ENCODE measurements at regions not wholly inside any gene's neighbourhood (a gene's known extent, or its start where the extent isn't known, plus 50 kb on each side); places are given as distances from the start of the nearest gene placed in this dataset.
A peak's percentile ranks its signal among the peaks of the same experiment; 100 is the strongest.

DNA sequence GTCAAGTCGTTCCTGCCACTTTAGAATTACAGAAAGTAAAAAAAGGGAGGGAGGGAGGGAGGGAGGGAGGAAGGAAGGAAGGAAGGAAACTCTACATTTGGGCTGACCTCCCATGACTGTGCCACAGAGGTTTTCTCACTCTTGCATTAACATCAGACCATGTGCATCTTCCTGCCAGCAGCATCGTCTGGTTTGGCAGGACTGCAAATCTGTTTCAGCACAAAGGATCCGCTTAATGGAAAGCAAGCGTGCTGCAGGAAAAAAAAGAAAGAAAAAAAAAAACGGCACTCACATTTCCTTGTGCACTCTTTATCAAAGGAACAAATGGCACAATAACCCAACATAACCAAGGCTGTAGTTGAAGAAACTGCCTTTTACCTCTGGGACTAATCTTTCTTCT is 148.8 kb upstream of the HES1 start:
- TF ChIP-seq, protein P1, sequence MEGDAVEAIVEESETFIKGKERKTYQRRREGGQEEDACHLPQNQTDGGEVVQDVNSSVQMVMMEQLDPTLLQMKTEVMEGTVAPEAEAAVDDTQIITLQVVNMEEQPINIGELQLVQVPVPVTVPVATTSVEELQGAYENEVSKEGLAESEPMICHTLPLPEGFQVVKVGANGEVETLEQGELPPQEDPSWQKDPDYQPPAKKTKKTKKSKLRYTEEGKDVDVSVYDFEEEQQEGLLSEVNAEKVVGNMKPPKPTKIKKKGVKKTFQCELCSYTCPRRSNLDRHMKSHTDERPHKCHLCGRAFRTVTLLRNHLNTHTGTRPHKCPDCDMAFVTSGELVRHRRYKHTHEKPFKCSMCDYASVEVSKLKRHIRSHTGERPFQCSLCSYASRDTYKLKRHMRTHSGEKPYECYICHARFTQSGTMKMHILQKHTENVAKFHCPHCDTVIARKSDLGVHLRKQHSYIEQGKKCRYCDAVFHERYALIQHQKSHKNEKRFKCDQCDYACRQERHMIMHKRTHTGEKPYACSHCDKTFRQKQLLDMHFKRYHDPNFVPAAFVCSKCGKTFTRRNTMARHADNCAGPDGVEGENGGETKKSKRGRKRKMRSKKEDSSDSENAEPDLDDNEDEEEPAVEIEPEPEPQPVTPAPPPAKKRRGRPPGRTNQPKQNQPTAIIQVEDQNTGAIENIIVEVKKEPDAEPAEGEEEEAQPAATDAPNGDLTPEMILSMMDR (IDR thresholded peaks at IDR 0.05; ENCODE audit: low read depth, low read length), result no peak
- peak in 1 of 2 donors; percentile 73 for DNase-seq (ENCODE audit: low read depth in 2 of 2)
- H3K4me3 ChIP-seq (replicated peaks in 1 of 2; ENCODE audit: low read depth in 2 of 2, low read length in 2 of 2), result no peak overlapping the region

DNA sequence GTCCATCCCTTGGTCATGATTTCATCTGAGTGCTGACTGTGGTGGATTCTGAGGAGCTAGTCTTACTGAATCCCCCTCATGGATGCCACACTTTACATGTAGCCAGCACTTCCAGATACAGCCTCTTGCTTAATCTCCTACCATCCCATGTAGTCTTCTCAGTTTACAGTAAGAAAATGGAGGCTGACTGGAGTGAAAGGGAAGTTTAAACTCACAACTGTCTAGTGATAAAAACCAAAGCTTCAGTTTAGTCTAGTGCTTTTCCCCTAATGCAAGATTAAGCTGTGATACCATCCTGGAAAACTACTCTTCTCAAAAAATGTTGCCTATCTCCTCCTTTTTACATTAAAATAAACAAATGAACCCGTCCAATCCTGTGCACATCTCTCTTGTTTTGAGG is 146.8 kb upstream of the HES1 start:
- TF ChIP-seq, protein P1 (IDR thresholded peaks at IDR 0.05; ENCODE audit: low read depth, low read length), result no peak
- H3K4me3 ChIP-seq (replicated peaks in 1 of 2; ENCODE audit: low read depth in 2 of 2, low read length in 2 of 2), result no peak overlapping the region
- no peak for DNase-seq (ENCODE audit: low read depth in 2 of 2)

DNA sequence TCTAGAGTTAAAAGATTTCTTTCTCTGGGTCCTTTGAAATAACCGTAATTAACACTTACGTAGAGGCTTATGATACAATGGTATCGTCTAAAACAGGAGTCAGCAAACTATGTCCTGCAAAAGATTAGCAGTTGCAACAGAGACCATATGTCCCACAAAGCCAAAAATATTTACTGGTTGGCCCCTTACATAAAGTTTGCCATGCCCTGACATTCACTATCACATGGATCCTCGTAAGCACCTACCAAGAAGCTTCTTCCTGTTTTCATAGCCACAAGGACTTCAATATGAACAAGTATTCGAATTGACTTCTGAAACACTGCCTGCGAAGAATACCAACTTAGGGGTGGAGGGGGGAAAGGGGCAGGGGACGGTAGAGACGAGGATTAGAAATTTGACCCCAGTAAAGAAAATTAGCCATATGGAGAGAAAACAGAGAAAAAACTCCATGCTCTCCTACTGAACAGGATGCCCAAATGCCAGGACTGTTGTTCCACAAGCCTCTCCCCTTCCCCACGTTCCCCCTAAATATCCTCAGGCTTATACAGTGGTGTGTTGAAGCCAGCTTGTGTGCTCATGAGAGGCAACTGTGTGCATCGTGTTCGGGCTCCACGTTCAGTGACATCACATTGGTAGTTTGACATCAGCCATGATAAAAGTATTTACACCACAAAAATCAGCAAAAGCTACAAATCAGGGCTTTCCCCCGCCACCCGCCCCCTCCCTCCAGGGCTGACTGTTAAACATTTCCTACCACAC is 144.1 kb upstream of the HES1 start:
- no peak overlapping the region for H3K4me3 ChIP-seq (replicated peaks in 1 of 2; ENCODE audit: low read depth in 2 of 2, low read length in 2 of 2)
- TF ChIP-seq, protein P1 (IDR thresholded peaks at IDR 0.05; ENCODE audit: low read depth, low read length), result no peak
- no peak for DNase-seq (ENCODE audit: low read depth in 2 of 2)

DNA sequence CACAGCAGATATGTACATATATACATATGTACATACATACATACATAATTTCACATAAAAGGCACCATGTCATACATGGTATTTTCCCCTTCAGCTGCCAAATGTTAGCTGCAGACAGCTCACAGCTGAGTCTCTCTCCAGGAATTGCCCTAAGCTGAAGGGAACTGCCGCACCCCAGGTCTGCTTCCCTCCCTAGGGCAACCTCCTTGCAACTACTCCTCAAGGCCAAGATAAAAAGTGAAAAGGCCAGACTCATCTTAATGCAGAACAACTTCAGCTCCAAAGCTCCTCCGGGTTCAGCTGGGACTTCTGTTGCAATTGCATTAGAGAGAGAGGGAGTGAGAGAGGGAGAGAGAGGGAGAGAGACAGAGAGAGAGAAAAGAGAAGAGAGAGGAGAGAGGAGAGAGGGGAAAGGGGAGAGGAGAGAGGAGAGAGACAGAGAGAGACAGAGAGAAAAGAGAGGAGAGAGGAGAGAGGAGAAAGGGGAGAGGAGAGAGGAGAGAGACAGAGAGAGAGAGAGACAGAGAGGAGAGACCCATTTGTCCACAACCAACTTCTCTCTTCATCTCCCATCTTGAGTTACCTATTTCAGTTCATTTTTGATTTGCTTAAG is 143.4 kb upstream of the HES1 start:
- no peak for DNase-seq (ENCODE audit: low read depth in 2 of 2)
- TF ChIP-seq, protein P1 (IDR thresholded peaks at IDR 0.05; ENCODE audit: low read depth, low read length), result no peak
- H3K4me3 ChIP-seq (replicated peaks in 1 of 2; ENCODE audit: low read depth in 2 of 2, low read length in 2 of 2), result no peak overlapping the region

DNA sequence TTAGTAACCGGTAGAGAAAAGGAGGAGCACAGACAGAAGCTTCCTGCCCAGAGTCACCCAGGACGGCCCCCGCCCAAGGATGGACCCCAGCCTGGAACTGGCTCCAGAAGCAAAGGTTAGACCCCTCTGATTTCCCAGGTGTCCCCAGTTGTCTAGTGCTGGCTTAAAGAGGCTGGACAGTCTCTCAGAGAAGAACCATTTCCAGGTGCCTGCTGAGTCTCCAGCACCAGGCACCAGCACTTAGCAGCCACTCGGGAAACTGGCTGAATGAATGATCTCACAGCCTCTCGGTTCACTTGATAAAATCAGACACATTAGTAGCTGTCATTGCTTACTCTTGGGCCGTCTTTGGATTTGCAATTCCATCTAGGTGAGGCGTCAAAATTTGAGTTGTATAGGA is 139.7 kb upstream of the HES1 start:
- H3K4me3 ChIP-seq (replicated peaks in 1 of 2; ENCODE audit: low read depth in 2 of 2, low read length in 2 of 2), result no peak overlapping the region
- TF ChIP-seq, protein P1 (IDR thresholded peaks at IDR 0.05; ENCODE audit: low read depth, low read length), result no peak
- no peak for DNase-seq (ENCODE audit: low read depth in 2 of 2)

DNA sequence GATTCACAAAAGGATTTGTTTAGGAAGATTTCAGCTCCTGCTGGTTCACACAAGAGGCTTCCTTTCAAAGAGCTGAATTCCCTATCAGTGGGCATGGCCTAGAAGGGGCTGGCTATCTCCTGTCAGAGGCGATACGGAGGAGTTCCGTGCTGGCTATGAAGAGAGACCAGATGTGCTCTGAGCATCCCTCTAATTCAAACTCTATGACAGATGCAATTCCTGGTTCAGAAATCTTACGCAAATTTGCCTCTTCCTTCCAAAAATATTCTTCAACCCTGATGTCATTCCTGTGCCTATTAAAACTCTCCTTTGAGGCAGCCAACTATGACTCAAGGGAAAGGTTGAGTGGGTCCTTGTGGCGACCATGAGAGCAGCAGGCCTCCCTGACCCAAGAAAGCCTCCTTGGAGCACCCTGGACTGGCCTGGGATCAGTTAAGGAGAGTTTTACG is 139.3 kb upstream of the HES1 start:
- DNase-seq (ENCODE audit: low read depth in 2 of 2), result no peak
- no peak overlapping the region for H3K4me3 ChIP-seq (replicated peaks in 1 of 2; ENCODE audit: low read depth in 2 of 2, low read length in 2 of 2)
- TF ChIP-seq, protein P1 (IDR thresholded peaks at IDR 0.05; ENCODE audit: low read depth, low read length), result no peak
